HepG2 (cell line): ENCODE measurements at regions not wholly inside any gene's neighbourhood (a gene's known extent, or its start where the extent isn't known, plus 50 kb on each side); places are given as distances from the start of the nearest gene placed in this dataset.

Experiments
- ATAC-seq: fragments of 200-7000 bp; cut with Tn5 transposase; 3 replicates; pipeline ENCODE4 v1.9.1; 2020; ENCODE audit warnings: mild to moderate bottlenecking, moderate library complexity
- BruUV-seq: library from RNA; stranded (reverse); fragments of 400-500 nt; replicated peaks from 2 replicates; lab custom pipeline; 2021; lab: Mats Ljungman, UMichigan
- CTCF ChIA-PET: fragments of 300-600 bp; formaldehyde crosslinking; extraction: SDS; loops from one replicate; lab custom pipeline; 2021; ENCODE audit warnings: low total read pairs, inconsistent platforms, low intra/inter-chr PET ratio; lab: Yijun Ruan, JAX
- POLR2A ChIA-PET: fragments of 350-600 bp; sonication (Branson Sonifier 250); formaldehyde crosslinking; loops from one replicate; lab custom pipeline; 2020; ENCODE audit warnings: antibody characterized with exemption, inconsistent platforms; lab: Yijun Ruan, JAX
- DNase-seq: peaks from one replicate; pipeline ENCODE4 v3.0.0-alpha.2; 2015; ENCODE audit warnings: low spot score
- FAIRE-seq: peaks from 3 replicates; lab custom pipeline; 2011; peaks lifted over from hg19 to GRCh38; lab: Jason Lieb, UNC
- H2AFZ ChIP-seq: one replicate; pipeline ENCODE4 v1.6.1; 2011; ENCODE audit warnings: low read length, inconsistent platforms
- H3K27ac ChIP-seq: fragments of 300-600 bp; 3 replicates; pipeline ENCODE4 v1.8.0; 2011; ENCODE audit warnings: mixed run types, mild to moderate bottlenecking, mixed read lengths, low read length, inconsistent platforms; ENCODE audit not compliant: insufficient read depth; ENCODE audit errors: extremely low read length
- H3K27me3 ChIP-seq, 2 experiments: fragments of 200-600 bp in 1 of 2; 2 replicates in 1 of 2; 3 replicates in 1 of 2; pipeline versions ENCODE4 v1.6.0 to v1.8.0; 2011; ENCODE audit warnings: low read length in 2 of 2, mild to moderate bottlenecking in 2 of 2, moderate library complexity in 2 of 2, inconsistent platforms in 1 of 2; ENCODE audit not compliant: insufficient read depth in 2 of 2, control insufficient read depth in 1 of 2
- H3K36me3 ChIP-seq, 2 experiments: fragments of 200-600 bp in 1 of 2; replicated peaks in 1 of 2; 2 replicates in 1 of 2; 3 replicates in 1 of 2; pipeline versions ENCODE4 v1.5.1 to v1.8.0; 2011; ENCODE audit warnings: low read length in 2 of 2, inconsistent platforms in 1 of 2; ENCODE audit not compliant: insufficient read depth in 2 of 2, control insufficient read depth in 1 of 2
- H3K4me1 ChIP-seq: 2 replicates; pipeline ENCODE4 v1.5.1; 2012; ENCODE audit warnings: low read length, inconsistent platforms; ENCODE audit not compliant: insufficient read depth
- H3K4me2 ChIP-seq: 2 replicates; pipeline ENCODE4 v1.6.0; 2011; ENCODE audit warnings: low read depth, low read length, inconsistent platforms
- H3K4me3 ChIP-seq, 3 experiments: fragments of 200-600 bp in 1 of 3; sonication (generic), shearing (Covaris generic) in 1 of 3; replicated peaks in 1 of 3; 2 replicates each; pipeline ENCODE4 v1.5.1; 2011 to 2016; ENCODE audit warnings: low read length in 3 of 3, inconsistent platforms in 2 of 3, low read depth in 2 of 3, mild to moderate bottlenecking in 2 of 3, control low read depth in 1 of 3, mixed read lengths in 1 of 3; ENCODE audit not compliant: insufficient read depth in 1 of 3
- H3K79me2 ChIP-seq: one replicate; pipeline ENCODE4 v1.6.1; 2011; ENCODE audit warnings: low read length, inconsistent platforms; ENCODE audit not compliant: insufficient read depth
- H3K9ac ChIP-seq: 2 replicates; pipeline ENCODE4 v1.6.0; 2011; ENCODE audit warnings: mild to moderate bottlenecking, low read depth, low read length, inconsistent platforms; ENCODE audit not compliant: insufficient read depth
- H3K9me3 ChIP-seq: 2 replicates; pipeline ENCODE4 v1.5.1; 2012; ENCODE audit warnings: mild to moderate bottlenecking, low read length
- H4K20me1 ChIP-seq: 2 replicates; pipeline ENCODE4 v1.6.0; 2011; ENCODE audit warnings: inconsistent platforms, mild to moderate bottlenecking, low read length, moderate library complexity; ENCODE audit not compliant: insufficient read depth
- GTF3A ChIP-seq: sonication (generic); formaldehyde crosslinking; conservative IDR thresholded peaks from 2 replicates; pipeline ENCODE4 v1.4.0; 2020; ENCODE audit warnings: mild to moderate bottlenecking, missing genetic modification reagents
- KAT8 ChIP-seq: IDR thresholded peaks from 2 replicates; pipeline ENCODE4 v1.6.1; 2016; ENCODE audit warnings: missing genetic modification reagents, missing compliant biosample characterization
- KMT2A ChIP-seq: sonication (generic); formaldehyde crosslinking; IDR thresholded peaks from 2 replicates; pipeline ENCODE4 v1.4.0; 2020; ENCODE audit warnings: missing genetic modification reagents
- NFKB2 ChIP-seq: sonication (generic); formaldehyde crosslinking; IDR thresholded peaks from 2 replicates; pipeline ENCODE4 v1.4.0; 2020; ENCODE audit warnings: missing genetic modification reagents, borderline replicate concordance
- POLR2A ChIP-seq, 2 experiments: IDR thresholded peaks; 2 replicates each; pipeline ENCODE4 v1.6.1; 2011; ENCODE audit warnings: low read depth in 2 of 2, low read length in 2 of 2, mild to moderate bottlenecking in 1 of 2, moderate library complexity in 1 of 2; ENCODE audit not compliant: insufficient read depth in 1 of 2
- RXRA ChIP-seq: sonication (generic); formaldehyde crosslinking; IDR thresholded peaks from 2 replicates; pipeline ENCODE4 v1.5.1; 2020; ENCODE audit warnings: missing genetic modification reagents
- SUZ12 ChIP-seq: fragments of 150-350 bp; IDR thresholded peaks from 2 replicates; pipeline ENCODE4 v1.6.1; 2014; ENCODE audit warnings: low read depth, low read length
- ZNF143 ChIP-seq: sonication (generic); formaldehyde crosslinking; IDR thresholded peaks from 2 replicates; pipeline ENCODE4 v1.4.0; 2020; ENCODE audit warnings: missing genetic modification reagents
- ZNF446 ChIP-seq: sonication (generic); formaldehyde crosslinking; IDR thresholded peaks from 2 replicates; pipeline ENCODE4 v1.5.0; 2020; ENCODE audit warnings: mild to moderate bottlenecking, missing genetic modification reagents
- ZNF563 ChIP-seq: sonication (generic); formaldehyde crosslinking; IDR thresholded peaks from 2 replicates; pipeline ENCODE4 v1.8.0; 2022; ENCODE audit warnings: mild to moderate bottlenecking, moderate library complexity, missing genetic modification reagents
- ZNF879 ChIP-seq: sonication (generic); formaldehyde crosslinking; IDR thresholded peaks from 2 replicates; pipeline ENCODE4 v1.8.1; 2023; ENCODE audit warnings: missing genetic modification reagents
- WGBS: methylation state at CpG from one replicate; pipeline ENCODE4 v1.1.6; 2017; ENCODE audit warnings: low lambda C conversion rate; 5-methylcytosine and 5-hydroxymethylcytosine counted together
- in situ Hi-C: cut with HindIII; loops from 2 replicates; pipeline ENCODE4 v1.10.0; 2017; ENCODE audit warnings: low pct_unique_long_range_greater_than_20kb; ENCODE audit not compliant: extremely low pct_ligation_motif_present
- intact Hi-C: fragments of 100-400 bp; cut with micrococcal nuclease; formaldehyde crosslinking; loops from one replicate; pipeline ENCODE4 v1.10.0; 2022; ENCODE audit not compliant: unreplicated experiment
- TF ChIP-seq, protein P1 (sequence below): sonication (generic); formaldehyde crosslinking; IDR thresholded peaks from 2 replicates; pipeline ENCODE4 v1.4.0; 2020; ENCODE audit warnings: mild to moderate bottlenecking, missing genetic modification reagents

DNA sequence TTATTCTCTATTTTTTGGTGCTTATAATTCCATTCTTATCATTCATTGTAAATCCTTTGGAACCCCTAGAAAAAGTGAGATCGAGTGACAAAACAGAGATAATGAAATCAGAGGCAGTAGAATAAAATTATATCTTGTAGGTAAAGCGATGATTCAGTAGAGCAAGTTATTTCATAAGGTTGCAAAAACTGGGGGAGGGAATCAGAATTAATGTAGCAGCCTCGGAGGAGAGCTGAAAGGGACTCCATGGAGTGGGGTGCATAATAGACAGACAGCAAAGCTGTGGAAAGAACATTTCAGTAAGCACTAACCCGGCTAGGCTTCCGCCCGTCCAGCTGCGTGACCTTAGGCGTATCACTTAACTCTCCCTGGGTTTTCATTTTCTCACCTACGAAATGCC lies 289.7 kb downstream of the EN1 start (continued):
- no peak for TF ChIP-seq ZNF563 (CRISPR knock-in tag)
- no peak for TF ChIP-seq ZNF143

DNA sequence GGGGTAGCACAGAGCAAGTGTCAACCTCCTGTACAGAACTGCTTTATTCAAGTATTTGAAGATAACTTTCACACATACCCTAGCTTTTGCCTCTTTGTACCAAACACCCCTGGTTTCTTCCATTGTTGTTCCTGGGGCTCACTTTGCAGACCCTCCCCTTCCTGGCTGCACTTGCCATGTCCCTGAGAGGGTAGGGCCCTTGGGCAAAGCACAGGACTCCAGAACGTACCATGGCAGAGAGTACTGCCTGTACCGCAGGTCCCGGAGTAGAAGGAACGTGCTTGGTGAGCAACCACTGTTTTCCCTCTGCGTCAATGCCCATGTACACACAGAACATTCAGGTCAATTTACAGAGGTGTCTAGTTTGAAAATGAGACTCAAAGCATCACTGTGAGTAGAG lies 290.4 kb downstream of the EN1 start:
- in situ Hi-C loops (no loop called here), intact Hi-C loops (no loop called here)
- Histone ChIP-seq H3K4me2 (no peak overlapping the region), H3K36me3 (no peaks in the 10 kb centered on the region), H3K4me1 (no peaks in the 10 kb centered on the region), H3K27ac (no peak overlapping the region), H4K20me1 (no peaks in the 10 kb centered on the region), H3K9ac (no peak overlapping the region), H3K4me3 (no peak overlapping the region), H3K27me3 (no peaks in the 10 kb centered on the region), H3K9me3 (no peaks in the 10 kb centered on the region), H3K79me2 (no peaks in the 10 kb centered on the region), H2AFZ (no peak overlapping the region)
- DNase-seq (no peak), FAIRE-seq (no peak), ATAC-seq (no peak)
- 33% methylated on average over 5 of the region's 5 CpGs for WGBS
- ChIA-PET CTCF (no interaction called here), POLR2A (no interaction called here)
- TF ChIP-seq, protein P1, sequence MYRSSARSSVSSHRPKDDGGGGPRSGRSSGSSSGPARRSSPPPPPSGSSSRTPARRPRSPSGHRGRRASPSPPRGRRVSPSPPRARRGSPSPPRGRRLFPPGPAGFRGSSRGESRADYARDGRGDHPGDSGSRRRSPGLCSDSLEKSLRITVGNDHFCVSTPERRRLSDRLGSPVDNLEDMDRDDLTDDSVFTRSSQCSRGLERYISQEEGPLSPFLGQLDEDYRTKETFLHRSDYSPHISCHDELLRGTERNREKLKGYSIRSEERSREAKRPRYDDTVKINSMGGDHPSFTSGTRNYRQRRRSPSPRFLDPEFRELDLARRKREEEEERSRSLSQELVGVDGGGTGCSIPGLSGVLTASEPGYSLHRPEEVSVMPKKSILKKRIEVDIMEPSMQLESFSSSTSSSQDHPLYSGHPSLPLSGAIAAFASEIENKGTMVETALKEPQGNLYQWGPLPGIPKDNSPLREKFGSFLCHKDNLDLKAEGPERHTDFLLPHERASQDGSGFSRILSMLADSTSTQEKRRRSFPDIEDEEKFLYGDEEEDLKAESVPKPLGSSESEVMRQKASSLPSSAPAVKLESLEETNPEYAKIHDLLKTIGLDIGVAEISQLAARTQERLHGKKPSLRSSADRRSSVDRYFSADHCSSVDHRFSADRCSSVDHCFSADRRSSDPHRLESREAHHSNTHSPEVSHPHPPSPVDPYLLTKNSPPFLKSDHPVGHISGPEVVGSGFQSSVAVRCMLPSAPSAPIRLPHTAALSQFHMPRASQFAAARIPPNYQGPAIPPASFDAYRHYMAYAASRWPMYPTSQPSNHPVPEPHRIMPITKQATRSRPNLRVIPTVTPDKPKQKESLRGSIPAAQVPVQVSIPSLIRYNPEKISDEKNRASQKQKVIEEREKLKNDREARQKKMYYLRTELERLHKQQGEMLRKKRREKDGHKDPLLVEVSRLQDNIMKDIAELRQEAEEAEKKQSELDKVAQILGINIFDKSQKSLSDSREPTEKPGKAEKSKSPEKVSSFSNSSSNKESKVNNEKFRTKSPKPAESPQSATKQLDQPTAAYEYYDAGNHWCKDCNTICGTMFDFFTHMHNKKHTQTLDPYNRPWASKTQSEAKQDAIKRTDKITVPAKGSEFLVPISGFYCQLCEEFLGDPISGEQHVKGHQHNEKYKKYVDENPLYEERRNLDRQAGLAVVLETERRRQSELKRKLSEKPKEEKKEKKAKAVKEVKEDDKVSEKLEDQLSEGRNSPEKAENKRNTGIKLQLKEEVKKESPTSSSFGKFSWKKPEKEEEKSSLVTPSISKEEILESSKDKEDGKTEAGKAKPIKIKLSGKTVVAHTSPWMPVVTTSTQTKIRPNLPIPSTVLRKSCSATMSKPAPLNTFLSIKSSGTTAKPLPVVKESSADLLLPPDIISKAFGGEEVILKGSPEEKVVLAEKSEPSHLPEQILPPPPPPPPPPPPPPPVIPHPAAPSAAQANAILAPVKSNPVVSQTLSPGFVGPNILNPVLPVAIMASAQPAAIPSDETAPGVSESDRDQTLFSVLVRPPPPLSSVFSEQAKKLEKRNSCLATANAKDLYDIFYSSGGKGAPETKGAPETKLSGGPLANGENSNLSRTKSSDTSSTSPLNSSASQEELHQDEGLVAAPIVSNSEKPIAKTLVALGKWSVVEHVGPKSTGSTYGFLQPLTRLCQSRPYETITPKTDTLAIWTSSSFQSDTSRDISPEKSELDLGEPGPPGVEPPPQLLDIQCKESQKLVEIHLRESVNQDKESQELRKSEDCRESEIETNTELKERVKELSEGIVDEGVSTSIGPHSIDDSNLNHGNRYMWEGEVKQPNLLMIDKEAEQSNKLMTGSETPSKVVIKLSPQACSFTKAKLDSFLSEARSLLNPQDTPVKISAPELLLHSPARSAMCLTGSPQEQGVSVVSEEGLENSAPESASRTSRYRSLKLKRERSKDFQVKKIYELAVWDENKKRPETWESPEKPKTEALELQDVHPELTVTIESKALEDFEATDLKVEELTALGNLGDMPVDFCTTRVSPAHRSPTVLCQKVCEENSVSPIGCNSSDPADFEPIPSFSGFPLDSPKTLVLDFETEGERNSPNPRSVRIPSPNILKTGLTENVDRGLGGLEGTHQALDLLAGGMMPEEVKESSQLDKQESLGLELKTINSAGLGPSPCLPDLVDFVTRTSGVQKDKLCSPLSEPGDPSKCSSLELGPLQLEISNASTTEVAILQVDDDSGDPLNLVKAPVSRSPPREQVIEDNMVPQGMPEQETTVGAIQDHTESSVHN = no peak
- no peak for TF ChIP-seq NFKB2
- TF ChIP-seq KMT2A (CRISPR knock-in tag) = no peak
- TF ChIP-seq POLR2A (IDR thresholded peaks at IDR 0.05; ENCODE audit: insufficient read depth in 1 of 2, low read depth in 2 of 2, low read length in 2 of 2) = no peak
- TF ChIP-seq ZNF879 (CRISPR knock-in tag) = no peak
- TF ChIP-seq ZNF446 = no peak
- no peak for TF ChIP-seq GTF3A (CRISPR knock-in tag)
- no peak for TF ChIP-seq RXRA (CRISPR knock-in tag)
- TF ChIP-seq KAT8 (CRISPR knock-in tag) = no peak
- no peak for TF ChIP-seq SUZ12
- no TSS peak for BruUV-seq
